ENCODE measurements at regions not wholly inside any gene's neighbourhood (a gene's known extent, or its start where the extent isn't known, plus 50 kb on each side); places are given as distances from the start of the nearest gene placed in this dataset.

DNA sequence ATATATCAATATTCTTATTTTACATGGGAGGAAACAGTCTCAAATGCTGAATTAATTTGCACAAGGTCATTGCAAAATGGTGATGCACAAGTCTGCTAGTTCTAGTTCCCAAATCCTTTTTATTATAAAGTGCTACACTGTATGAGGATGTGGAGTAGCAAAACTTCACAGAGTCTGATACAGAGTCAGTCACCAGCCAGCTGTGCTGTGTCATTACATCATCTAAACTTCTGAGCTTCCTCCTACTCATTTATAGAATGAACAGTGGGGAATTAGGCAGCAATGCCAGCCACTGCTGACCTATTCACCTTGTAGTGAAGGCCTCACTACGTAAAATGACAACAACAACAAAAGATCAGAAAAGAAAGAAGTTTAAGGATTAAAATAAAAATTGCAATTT lies 357.8 kb downstream of the TMEM167A start:
- Histone ChIP-seq H2BK20ac (ENCODE audit: low read length) (no peak overlapping the region), H3K27me3 (replicated peaks in 1 of 4; ENCODE audit: control insufficient read depth in 3 of 4, extremely low read depth in 1 of 4, insufficient read depth in 3 of 4, low read length in 3 of 4) (no peaks in the 10 kb centered on the region), H3K36me3 (ENCODE audit: control insufficient read depth in 2 of 4, insufficient read depth in 4 of 4, low read length in 3 of 4) (no peaks in the 10 kb centered on the region), H4K20me1 (replicated peaks in 1 of 2; ENCODE audit: control insufficient read depth in 1 of 2, insufficient read depth in 2 of 2, low read length in 2 of 2) (no peaks in the 10 kb centered on the region), H3K23ac (ENCODE audit: insufficient read length) (no peak overlapping the region), H3K4me2 (ENCODE audit: insufficient read depth in 1 of 2, low read depth in 2 of 2, low read length in 2 of 2) (no peak overlapping the region), H3K14ac (ENCODE audit: insufficient read length) (no peak overlapping the region), H3K23me2 (ENCODE audit: low read depth, low read length) (no peaks in the 10 kb centered on the region), H3K79me2 (ENCODE audit: control insufficient read depth in 1 of 2, insufficient read depth in 2 of 2, low read length in 2 of 2) (no peaks in the 10 kb centered on the region), H3K4me1 (replicated peaks in 1 of 4; ENCODE audit: control insufficient read depth in 3 of 4, insufficient read depth in 4 of 4, low read length in 3 of 4) (no peaks in the 10 kb centered on the region; a peak in 1 of 7 replicates), H3K56ac (replicated peaks; ENCODE audit: insufficient read length, low read depth, low read length) (no peak overlapping the region), H2BK5ac (ENCODE audit: low read depth, low read length) (no peak overlapping the region), H3K79me1 (ENCODE audit: low read depth, low read length) (no peaks in the 10 kb centered on the region), H3K4me3 (ENCODE audit: extremely low read depth in 1 of 4, insufficient read depth in 2 of 4, low read depth in 3 of 4, low read length in 4 of 4) (no peak overlapping the region), H3K27ac (ENCODE audit: low read depth, low read length) (no peak overlapping the region), H4K8ac (ENCODE audit: extremely low read depth, insufficient read depth, low read length) (no peak overlapping the region), H2BK120ac (replicated peaks; ENCODE audit: low read depth, low read length) (no peak overlapping the region), H3K4ac (replicated peaks; ENCODE audit: insufficient read length, low read depth, low read length) (no peak overlapping the region), H4K5ac (ENCODE audit: insufficient read length, low read depth, low read length) (no peak overlapping the region), H3K18ac (ENCODE audit: extremely low read depth, low read length) (no peak overlapping the region), H3K9me3 (ENCODE audit: insufficient read depth in 2 of 2, low read depth in 1 of 2, low read length in 1 of 2) (peaks cover 0 to 5% of the 10 kb centered on the region in 2 experiments; a peak in 1 of 4 replicates), H2BK15ac (ENCODE audit: low read length) (no peak overlapping the region), H3K9ac (replicated peaks in 1 of 4; ENCODE audit: extremely low read depth in 1 of 4, low read depth in 3 of 4, low read length in 3 of 4) (no peak overlapping the region), H2AK5ac (ENCODE audit: low read depth, low read length) (no peak overlapping the region), H2AFZ (ENCODE audit: low read length) (no peak overlapping the region), H2BK12ac (ENCODE audit: low read depth, low read length) (no peak overlapping the region), H4K91ac (replicated peaks; ENCODE audit: insufficient read length, low read length) (no peak overlapping the region)
- 84% methylated on average over 1 of the region's 1 CpG; no CpG with 5 or more reads in 1 of the 2 experiments for WGBS, 2 experiments (ENCODE audit: extremely low coverage in 1 of 2, insufficient coverage in 1 of 2, insufficient read length in 1 of 2, insufficient replicate concordance in 2 of 2, low coverage in 1 of 2, low lambda C conversion rate in 2 of 2, missing lambda C conversion rate in 1 of 2)
- ChIA-PET POLR2A (ENCODE audit: partially characterized antibody) (no interaction called here), CTCF (ENCODE audit: partially characterized antibody) (no interaction called here)
- FAIRE-seq (no peak), DNase-seq (ENCODE audit: low read depth in 1 of 2, low spot score in 2 of 2) (no peak)
- TF ChIP-seq, protein P1, sequence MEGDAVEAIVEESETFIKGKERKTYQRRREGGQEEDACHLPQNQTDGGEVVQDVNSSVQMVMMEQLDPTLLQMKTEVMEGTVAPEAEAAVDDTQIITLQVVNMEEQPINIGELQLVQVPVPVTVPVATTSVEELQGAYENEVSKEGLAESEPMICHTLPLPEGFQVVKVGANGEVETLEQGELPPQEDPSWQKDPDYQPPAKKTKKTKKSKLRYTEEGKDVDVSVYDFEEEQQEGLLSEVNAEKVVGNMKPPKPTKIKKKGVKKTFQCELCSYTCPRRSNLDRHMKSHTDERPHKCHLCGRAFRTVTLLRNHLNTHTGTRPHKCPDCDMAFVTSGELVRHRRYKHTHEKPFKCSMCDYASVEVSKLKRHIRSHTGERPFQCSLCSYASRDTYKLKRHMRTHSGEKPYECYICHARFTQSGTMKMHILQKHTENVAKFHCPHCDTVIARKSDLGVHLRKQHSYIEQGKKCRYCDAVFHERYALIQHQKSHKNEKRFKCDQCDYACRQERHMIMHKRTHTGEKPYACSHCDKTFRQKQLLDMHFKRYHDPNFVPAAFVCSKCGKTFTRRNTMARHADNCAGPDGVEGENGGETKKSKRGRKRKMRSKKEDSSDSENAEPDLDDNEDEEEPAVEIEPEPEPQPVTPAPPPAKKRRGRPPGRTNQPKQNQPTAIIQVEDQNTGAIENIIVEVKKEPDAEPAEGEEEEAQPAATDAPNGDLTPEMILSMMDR (IDR thresholded peaks at IDR 0.05; ENCODE audit: control extremely low read depth in 1 of 3, insufficient read depth in 1 of 3, low read depth in 1 of 3, low read length in 3 of 3), result no peak
- TF ChIP-seq KDM5A (IDR thresholded peaks at IDR 0.05; ENCODE audit: low read length) (no peak), SIX5 (IDR thresholded peaks at IDR 0.05; ENCODE audit: low read depth, low read length) (no peak)

All from H1 (cell line).